ENCODE measurements at regions not wholly inside any gene's neighbourhood (a gene's known extent, or its start where the extent isn't known, plus 50 kb on each side); places are given as distances from the start of the nearest gene placed in this dataset.

DNA sequence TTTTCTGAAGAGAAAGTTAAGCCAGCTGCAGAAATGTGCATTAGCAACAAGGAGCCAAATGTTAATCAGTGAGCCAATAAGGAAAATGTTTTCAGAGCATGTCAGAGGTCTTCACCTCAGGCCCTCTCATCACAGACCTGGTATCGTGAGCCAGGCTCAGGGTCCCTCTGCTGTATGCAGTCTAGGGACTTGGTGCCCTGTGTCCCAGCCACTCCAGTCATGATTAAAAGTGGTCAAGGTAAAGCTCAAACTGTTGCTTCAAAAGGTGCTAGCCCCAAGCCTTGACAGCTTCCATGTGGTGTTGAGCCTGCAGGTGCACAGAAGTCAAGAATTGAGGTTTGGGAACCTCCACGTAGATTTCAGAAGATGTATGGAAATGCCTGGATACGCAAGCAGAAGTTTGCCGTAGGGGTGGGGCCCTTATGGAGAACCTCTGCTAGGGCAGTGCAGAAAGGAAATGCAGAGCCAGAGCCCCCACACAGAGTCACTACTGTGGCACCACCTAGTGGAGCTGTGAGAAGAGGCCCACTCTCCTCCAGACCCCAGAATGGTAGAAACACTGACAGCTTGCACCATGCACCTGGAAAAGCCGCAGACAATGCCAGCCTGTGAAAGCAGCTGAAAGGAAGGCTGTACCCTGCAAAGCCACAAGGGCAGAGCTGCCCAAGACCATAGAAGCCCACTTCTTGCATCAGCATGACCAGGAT is 1128.7 kb downstream of the AMY1C start:
- no peaks in the 10 kb centered on the region for H3K23me2 ChIP-seq (ENCODE audit: insufficient read length, low read depth, low read length, poor library complexity, severe bottlenecking)
- H3K79me2 ChIP-seq (ENCODE audit: insufficient read depth, low read length) = no peaks in the 10 kb centered on the region
- H4K20me1 ChIP-seq (ENCODE audit: control insufficient read depth, insufficient read depth, insufficient read length) = no peaks in the 10 kb centered on the region
- H3K27me3 ChIP-seq (ENCODE audit: insufficient read depth, low read length) = no peaks in the 10 kb centered on the region
- Mint-ChIP-seq H3K9me3 (no peaks in the 10 kb centered on the region), H3K27ac (no peak overlapping the region), H3K36me3 (ENCODE audit: insufficient read depth in 1 of 3, low read depth in 3 of 3) (no peaks in the 10 kb centered on the region), H3K27me3 (ENCODE audit: low read depth) (no peaks in the 10 kb centered on the region), H3K4me3 (no peak overlapping the region), H3K4me1 (no peaks in the 10 kb centered on the region)
- no peak overlapping the region for H3K14ac ChIP-seq (ENCODE audit: insufficient read depth, low read length)
- no peak overlapping the region for H2BK12ac ChIP-seq (ENCODE audit: insufficient read length, low read depth, low read length)
- H2BK120ac ChIP-seq (ENCODE audit: low read depth, low read length, poor library complexity, severe bottlenecking) = no peak overlapping the region
- H2BK20ac ChIP-seq (ENCODE audit: low read depth, low read length, poor library complexity, severe bottlenecking) = no peak overlapping the region
- H4K91ac ChIP-seq (ENCODE audit: insufficient read length, low read depth, low read length) = no peak overlapping the region
- H3K79me1 ChIP-seq (ENCODE audit: insufficient read depth, low read depth, low read length, poor library complexity, severe bottlenecking) = no peaks in the 10 kb centered on the region
- no peak overlapping the region for H2AK5ac ChIP-seq (ENCODE audit: insufficient read length, low read length)
- H3K4ac ChIP-seq (ENCODE audit: low read depth, low read length) = no peak overlapping the region
- H3K56ac ChIP-seq (ENCODE audit: insufficient read length, low read depth, low read length) = no peak overlapping the region
- H3K4me1 ChIP-seq (ENCODE audit: insufficient read depth, low read length) = no peaks in the 10 kb centered on the region
- no peak overlapping the region for H3K23ac ChIP-seq (ENCODE audit: insufficient read length, low read depth, low read length)
- no peak overlapping the region for H2AFZ ChIP-seq (ENCODE audit: low read length)
- no CpG with 5 or more reads among the region's 5 CpGs for WGBS (ENCODE audit: extremely low coverage, insufficient read length, low lambda C conversion rate)
- no peak overlapping the region for H3K9ac ChIP-seq (ENCODE audit: extremely low read depth, insufficient read length, low read length)
- H2BK15ac ChIP-seq (ENCODE audit: low read depth, low read length) = no peak overlapping the region
- no peak overlapping the region for H3K4me2 ChIP-seq (ENCODE audit: insufficient read depth, insufficient read length, low read length)
- no peak overlapping the region for H3K27ac ChIP-seq (ENCODE audit: insufficient read length, low read depth, low read length)
- DNase-seq = peak; percentile 77
- TF ChIP-seq CTCF (conservative IDR thresholded peaks at IDR 0.05) = peak; percentile 67
- H3T11ph ChIP-seq (ENCODE audit: low read length) = no peak overlapping the region
- H2BK5ac ChIP-seq (ENCODE audit: insufficient read length, low read length) = no peak overlapping the region
- no peak overlapping the region for H4K8ac ChIP-seq (replicated peaks; ENCODE audit: insufficient read length, low read depth, low read length)
- no peak overlapping the region for H3K18ac ChIP-seq (ENCODE audit: insufficient read length, low read depth, low read length)
- H3K9me3 ChIP-seq (ENCODE audit: control insufficient read depth, low read depth, low read length) = no peaks in the 10 kb centered on the region
- H4K5ac ChIP-seq (ENCODE audit: insufficient read length, low read depth, low read length) = no peak overlapping the region

Data from H9 (cell line).